ACHN (cell line): ENCODE measurements at regions not wholly inside any gene's neighbourhood (a gene's known extent, or its start where the extent isn't known, plus 50 kb on each side); places are given as distances from the start of the nearest gene placed in this dataset.

Experiments used
- DNase-seq: peaks from one replicate; pipeline ENCODE4 v3.0.0-alpha.2; 2015
- in situ Hi-C: cut with HindIII; loops from 2 replicates; pipeline ENCODE4 v1.10.0; 2017; ENCODE audit warnings: low sequenced_read_pairs, low pct_ligation_motif_present, low pct_unique_long_range_greater_than_20kb

GRCh38 chr10:130786365-130786966 is 525.1 kb downstream of the TCERG1L start:
- in situ Hi-C loops, result no loop called here
- DNase-seq, result no peak

GRCh38 chr10:130787243-130787642 is 524.3 kb downstream of the TCERG1L start:
- in situ Hi-C loops, result no loop called here
- no peak for DNase-seq

- no peak for DNase-seq
- in situ Hi-C loops, result no loop called here
These were observed 523.7 kb downstream of the TCERG1L start for GRCh38 chr10:130787821-130788220.

GRCh38 chr10:130790339-130790738 is 521.2 kb downstream of the TCERG1L start:
- in situ Hi-C loops, result no loop called here
- DNase-seq, result no peak

- DNase-seq, result no peak
- in situ Hi-C loops, result no loop called here
These were observed 519.2 kb downstream of the TCERG1L start for GRCh38 chr10:130792096-130792845.

DNA sequence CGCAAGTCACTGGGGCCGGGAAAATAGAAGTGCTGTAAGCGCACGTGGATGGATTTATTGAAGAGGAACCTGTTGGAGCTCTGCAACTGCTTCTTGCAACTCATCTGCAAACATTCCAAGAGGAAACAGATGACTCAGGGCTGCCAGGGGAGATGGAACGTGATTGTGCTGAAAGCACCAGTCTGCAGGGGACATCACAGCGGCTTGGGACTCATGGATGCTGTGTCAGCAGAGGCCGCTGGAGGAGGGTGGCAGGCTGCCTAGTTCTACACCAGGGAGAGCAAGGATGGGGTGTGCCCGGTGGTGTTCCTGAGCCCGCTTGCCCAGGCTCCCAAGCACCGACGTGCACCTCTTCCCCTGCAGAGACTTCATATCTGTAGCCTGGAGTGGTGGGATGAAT is 515.7 kb downstream of the TCERG1L start:
- in situ Hi-C loops, result no loop called here
- DNase-seq, result no peak

- DNase-seq, result no peak
- in situ Hi-C loops, result no loop called here
These were observed 512.0 kb downstream of the TCERG1L start for GRCh38 chr10:130799532-130799931.

DNA sequence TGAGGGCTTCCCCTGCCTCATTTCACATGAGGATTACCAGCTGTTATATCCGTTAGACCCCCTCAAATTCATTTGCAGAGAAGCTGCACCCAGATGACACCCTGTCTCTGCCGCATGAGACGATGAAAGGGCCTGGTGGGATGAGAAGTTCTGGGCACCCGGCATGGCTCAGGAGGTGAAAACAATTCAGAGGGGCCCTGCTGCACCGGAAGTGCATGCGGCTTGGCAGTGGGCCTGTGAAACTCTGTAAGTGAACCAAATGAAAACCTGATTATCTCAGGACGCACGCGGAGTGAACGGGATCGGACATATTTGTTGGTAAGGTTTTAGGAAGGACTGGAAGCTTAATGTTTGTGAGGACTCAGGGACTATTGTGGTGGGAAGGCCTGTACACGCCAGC is 511.2 kb downstream of the TCERG1L start:
- DNase-seq, result no peak
- in situ Hi-C loops, result no loop called here

DNA sequence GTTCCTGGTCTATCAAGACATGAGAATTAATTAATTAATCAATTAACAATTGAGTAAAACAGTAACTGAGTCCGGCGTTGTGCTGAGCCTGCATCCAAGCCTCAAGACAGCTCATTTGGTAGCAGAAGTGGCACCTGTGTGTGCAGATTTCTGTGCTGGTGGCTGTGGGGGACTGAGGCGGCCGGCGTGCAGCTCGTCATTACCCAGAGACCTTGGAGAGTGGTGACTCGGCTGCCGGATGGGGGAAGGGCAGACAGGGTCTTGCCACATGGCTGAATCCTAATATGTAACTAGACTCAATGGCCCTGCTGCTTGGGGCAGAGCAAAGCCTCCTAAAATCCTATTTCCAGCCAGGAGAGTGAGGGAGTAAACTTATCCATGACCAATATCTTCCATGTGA is 510.2 kb downstream of the TCERG1L start:
- in situ Hi-C loops, result no loop called here

DNA sequence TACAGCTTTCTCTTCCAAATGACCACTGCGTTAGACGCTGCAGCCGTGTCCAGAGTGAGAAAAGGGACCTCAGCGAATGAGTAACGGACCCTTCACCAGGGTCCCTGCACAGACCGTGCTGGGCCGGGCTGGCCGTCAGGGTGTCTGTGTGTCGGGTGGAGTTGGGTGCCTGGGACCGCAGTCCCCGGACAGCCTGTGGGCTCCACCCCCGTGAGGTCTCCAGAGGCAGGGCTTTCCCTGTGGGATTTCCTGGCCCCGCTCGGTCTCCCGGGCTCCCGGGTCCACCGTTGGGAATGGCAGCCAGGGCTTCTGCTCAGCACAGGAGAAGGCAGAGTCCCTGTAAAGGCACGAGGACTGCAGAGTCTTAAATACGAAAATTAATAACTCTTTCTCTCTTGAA is 509.7 kb downstream of the TCERG1L start:
- DNase-seq, result no peak
- in situ Hi-C loops, result no loop called here

More for the DNA sequence above, 510.2 kb downstream of the TCERG1L start:
- no peak for DNase-seq

- no peak for DNase-seq
- in situ Hi-C loops, result no loop called here
These were observed 509.2 kb downstream of the TCERG1L start for GRCh38 chr10:130802301-130802700.

DNA sequence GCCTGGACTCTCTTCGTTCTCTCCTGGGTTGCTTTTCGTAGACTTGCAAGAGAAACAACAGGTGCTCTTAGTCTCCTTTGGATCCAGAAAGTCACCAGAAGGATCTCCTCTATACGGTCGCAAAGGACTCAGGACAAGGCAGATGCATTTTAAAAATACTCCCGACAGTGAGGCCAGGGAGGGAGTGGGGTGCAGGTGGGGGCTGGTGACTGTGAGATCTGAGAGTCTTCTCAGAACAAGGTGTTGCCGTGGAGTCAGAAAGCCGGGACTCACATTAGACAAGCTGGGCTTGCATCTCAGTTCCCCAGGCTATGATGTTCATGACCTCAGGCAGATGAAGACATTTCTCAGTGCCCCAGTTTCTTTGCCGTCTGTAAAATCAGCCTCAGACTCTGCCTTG is 507.2 kb downstream of the TCERG1L start:
- DNase-seq, result no peak
- in situ Hi-C loops, result no loop called here

DNA sequence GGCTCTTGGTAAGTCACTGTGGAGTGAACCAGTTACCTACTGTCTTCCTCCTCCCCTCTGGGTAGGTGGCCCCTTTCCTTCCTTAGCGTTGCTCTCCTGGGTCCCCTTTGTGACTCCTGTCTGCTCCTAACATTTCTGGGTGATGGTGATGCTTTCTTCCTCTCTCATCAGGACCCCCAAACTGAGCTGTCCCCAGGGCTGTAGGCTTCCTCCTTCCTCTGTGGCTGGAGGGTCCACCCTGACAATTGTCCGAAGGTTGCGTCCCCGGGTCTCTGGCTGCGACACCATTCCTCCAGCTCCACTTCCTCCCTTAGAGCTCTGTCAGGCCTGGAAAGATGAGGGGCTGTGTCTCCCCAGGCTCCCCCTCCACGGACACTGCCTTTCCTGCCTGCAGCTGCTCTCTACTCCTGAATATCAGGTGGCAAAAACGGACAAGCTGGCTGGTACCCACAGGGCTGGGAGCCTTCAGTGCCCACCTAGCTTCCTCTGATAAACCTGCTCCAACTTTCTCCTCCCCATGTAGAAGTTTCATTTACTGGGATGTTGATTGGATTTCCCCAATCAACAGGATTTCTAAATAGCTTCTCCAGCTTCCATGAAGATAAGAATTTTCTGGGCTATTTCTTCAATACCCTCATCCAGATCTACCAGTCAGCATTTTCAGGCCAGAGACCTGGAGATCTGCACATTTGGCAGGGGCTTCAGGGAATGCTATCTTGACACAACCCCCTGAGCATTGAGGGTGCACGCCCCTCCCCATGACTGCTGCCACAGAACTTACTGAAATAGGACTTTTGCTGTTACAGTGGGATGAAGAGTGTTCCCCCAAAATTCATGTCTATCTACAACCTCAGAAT is 506.5 kb downstream of the TCERG1L start:
- no peak for DNase-seq
- in situ Hi-C loops, result no loop called here

DNA sequence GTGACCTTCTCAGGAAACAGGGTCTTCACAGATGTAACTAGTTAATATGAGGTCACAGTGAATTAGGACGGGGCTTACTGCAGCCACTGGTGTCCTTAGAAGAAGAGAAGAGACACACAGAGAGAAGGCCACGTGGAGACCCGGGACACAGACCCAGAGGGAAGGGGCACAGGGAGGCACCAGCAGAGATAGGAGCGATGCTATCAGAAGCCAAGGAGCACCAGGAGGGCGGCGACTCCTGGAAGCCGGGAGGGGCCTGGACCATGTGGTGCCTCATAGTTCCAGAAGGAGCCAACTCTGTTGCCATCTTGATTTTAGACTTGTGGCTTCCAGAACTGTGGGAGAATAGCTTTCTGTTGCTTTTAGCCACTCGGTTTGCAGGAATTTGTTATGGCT is 505.9 kb downstream of the TCERG1L start:
- in situ Hi-C loops, result no loop called here
- no peak for DNase-seq

- in situ Hi-C loops, result no loop called here
- no peak for DNase-seq
These were observed 505.1 kb downstream of the TCERG1L start for GRCh38 chr10:130806426-130806825.

GRCh38 chr10:130807096-130807495 is 504.4 kb downstream of the TCERG1L start:
- in situ Hi-C loops, result no loop called here
- DNase-seq, result no peak

DNA sequence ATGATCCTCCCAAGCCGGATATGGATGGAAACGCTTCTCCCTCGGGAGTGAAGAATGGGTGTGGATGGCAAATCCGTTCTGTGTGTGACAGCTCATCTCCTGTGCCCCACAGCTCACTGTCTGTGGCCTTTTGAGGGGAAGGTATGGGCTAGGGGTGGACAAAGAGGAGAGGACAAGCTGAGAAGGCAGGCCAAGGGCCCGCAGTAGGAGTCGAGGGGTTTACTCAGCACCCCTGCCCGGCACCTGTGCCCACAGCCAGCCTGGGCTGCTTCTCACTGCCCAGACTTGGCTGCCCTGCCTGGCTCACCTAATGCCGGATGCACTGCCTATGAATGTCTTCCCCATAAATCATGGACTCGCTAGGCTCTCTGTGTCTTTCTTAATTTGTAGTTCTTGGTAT is 503.8 kb downstream of the TCERG1L start:
- in situ Hi-C loops, result no loop called here
- DNase-seq, result no peak

- no peak for DNase-seq
These were observed 503.3 kb downstream of the TCERG1L start for GRCh38 chr10:130808243-130808642.

GRCh38 chr10:130808686-130809085 is 502.8 kb downstream of the TCERG1L start:
- in situ Hi-C loops, result no loop called here
- DNase-seq, result no peak

More at GRCh38 chr10:130808243-130808642, 503.3 kb downstream of the TCERG1L start:
- in situ Hi-C loops, result no loop called here
